GM21447 (cell line): ENCODE measurements at regions not wholly inside any gene's neighbourhood (a gene's known extent, or its start where the extent isn't known, plus 50 kb on each side); places are given as distances from the start of the nearest gene placed in this dataset.
A peak's percentile ranks its signal among the peaks of the same experiment; 100 is the strongest.
"Not testable (repeated sequence)": the region's sequence is repeated elsewhere in the genome, so short reads cannot be mapped to it uniquely, and the experiment has no call there.

Source experiments
- ATAC-seq: cut with Tn5 transposase; IDR thresholded peaks from one replicate; pipeline ENCODE4 v1.9.1; 2021; ENCODE audit not compliant: unreplicated experiment

GRCh38 chr11:42417691-42418090 lies 894.1 kb upstream of the API5 start:
- ATAC-seq, result no peak

- ATAC-seq, result no peak
These were observed 889.7 kb upstream of the API5 start for GRCh38 chr11:42422090-42422489.

GRCh38 chr11:42434911-42435310 lies 876.9 kb upstream of the API5 start:
- not testable (repeated sequence) for ATAC-seq

GRCh38 chr11:42444406-42444805 lies 867.4 kb upstream of the API5 start:
- ATAC-seq, result no peak

GRCh38 chr11:42462558-42463310 lies 849.1 kb upstream of the API5 start:
- ATAC-seq, result no peak

- ATAC-seq, result no peak
These were observed 846.2 kb upstream of the API5 start for GRCh38 chr11:42465623-42466022.

- ATAC-seq, result no peak
These were observed 838.7 kb upstream of the API5 start for GRCh38 chr11:42473106-42473505.

- ATAC-seq, result no peak
These were observed 829.0 kb upstream of the API5 start for GRCh38 chr11:42482822-42483221.

- no peak for ATAC-seq
These were observed 821.3 kb upstream of the API5 start for GRCh38 chr11:42490506-42490905.

GRCh38 chr11:42494459-42494858 lies 817.3 kb upstream of the API5 start:
- ATAC-seq, result no peak

- no peak for ATAC-seq
These were observed 812.8 kb upstream of the API5 start for GRCh38 chr11:42498971-42499370.

- ATAC-seq, result no peak
These were observed 809.6 kb upstream of the API5 start for GRCh38 chr11:42502151-42502550.

- ATAC-seq, result no peak
These were observed 789.8 kb upstream of the API5 start for GRCh38 chr11:42521994-42522393.

- peak; percentile 87 for ATAC-seq
These were observed 787.1 kb upstream of the API5 start for GRCh38 chr11:42524534-42525227.

- ATAC-seq, result no peak
These were observed 785.4 kb upstream of the API5 start for GRCh38 chr11:42526426-42526825.

GRCh38 chr11:42528471-42528870 lies 783.3 kb upstream of the API5 start:
- ATAC-seq, result no peak

GRCh38 chr11:42528911-42529310 lies 782.9 kb upstream of the API5 start:
- ATAC-seq, result no peak

- ATAC-seq, result no peak
These were observed 775.0 kb upstream of the API5 start for GRCh38 chr11:42536611-42537360.

- ATAC-seq, result no peak
These were observed 769.5 kb upstream of the API5 start for GRCh38 chr11:42542336-42542735.

GRCh38 chr11:42543844-42544419 lies 767.9 kb upstream of the API5 start:
- ATAC-seq, result no peak

- no peak for ATAC-seq
These were observed 767.1 kb upstream of the API5 start for GRCh38 chr11:42544726-42545125.

GRCh38 chr11:42545954-42546353 lies 765.8 kb upstream of the API5 start:
- no peak for ATAC-seq
